GM23338 (cell line): ENCODE measurements at regions not wholly inside any gene's neighbourhood (a gene's known extent, or its start where the extent isn't known, plus 50 kb on each side); places are given as distances from the start of the nearest gene placed in this dataset.

Source experiments
- CREB1 ChIP-seq: fragments of 250-450 bp; sonication (Bioruptor Pico); IDR thresholded peaks from 2 replicates; pipeline ENCODE4 v1.5.0; 2020; ENCODE audit warnings: low read depth, mild to moderate bottlenecking, moderate library complexity
- CTCF ChIP-seq, 2 experiments: fragments of 200-600 bp in 1 of 2; sonication (generic) in 1 of 2; conservative IDR thresholded peaks; 2 replicates each; pipeline versions ENCODE4 v1.5.1 to v1.6.1; 2016 to 2017; ENCODE audit warnings: antibody characterized with exemption in 2 of 2, low read depth in 2 of 2, mild to moderate bottlenecking in 2 of 2, moderate library complexity in 1 of 2
- POLR2AphosphoS5 ChIP-seq: IDR thresholded peaks from 2 replicates; pipeline ENCODE4 v1.6.1; 2016; ENCODE audit warnings: antibody characterized with exemption, low read depth

DNA sequence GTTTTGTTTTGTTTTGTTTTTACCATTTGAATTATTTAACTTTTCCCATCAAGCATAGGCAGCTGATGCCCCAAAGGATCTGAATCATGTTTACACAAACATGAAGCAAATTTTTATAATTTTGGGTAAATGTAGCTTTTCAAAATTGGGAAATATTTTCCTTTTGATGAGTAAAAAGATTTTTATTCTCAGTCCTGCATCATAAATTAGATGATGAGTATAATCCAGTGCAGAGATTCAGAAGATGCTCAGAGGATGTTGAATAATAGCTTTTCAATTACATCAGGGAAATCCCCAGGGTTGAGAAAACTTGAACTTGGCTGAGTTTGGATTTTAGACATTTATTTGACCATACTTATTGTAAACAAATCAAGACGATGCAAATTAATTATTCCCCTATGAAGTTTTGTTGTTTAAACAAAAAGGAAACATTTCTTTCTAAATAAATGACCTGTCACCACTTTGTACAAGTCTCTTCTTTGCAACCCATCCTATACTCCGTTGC, 121.7 kb downstream of the FAM204A start:
- TF ChIP-seq POLR2AphosphoS5 (no peak), CTCF (conservative IDR thresholded peaks at IDR 0.05; ENCODE audit: low read depth in 2 of 2) (no peak), CREB1 (no peak)
